ENCODE measurements at regions not wholly inside any gene's neighbourhood (a gene's known extent, or its start where the extent isn't known, plus 50 kb on each side); places are given as distances from the start of the nearest gene placed in this dataset.

- no peak for DNase-seq (ENCODE audit: low spot score in 2 of 2)
- Histone ChIP-seq H3K4me1 (no peaks in the 10 kb centered on the region), H3K36me3 (no peaks in the 10 kb centered on the region), H3K27ac (no peak overlapping the region), H3K9me3 (no peaks in the 10 kb centered on the region), H3K27me3 (no peaks in the 10 kb centered on the region), H3K4me3 (no peak overlapping the region)
- TF ChIP-seq EP300 (IDR thresholded peaks at IDR 0.05) (no peak), POLR2A (IDR thresholded peaks at IDR 0.05) (no peak)
- 58 to 80% methylated on average over 2 of the region's 2 CpGs for WGBS, 2 donors
Measured at GRCh38 chr4:28774344-28774743, 1913.7 kb downstream of the STIM2 start.

DNA sequence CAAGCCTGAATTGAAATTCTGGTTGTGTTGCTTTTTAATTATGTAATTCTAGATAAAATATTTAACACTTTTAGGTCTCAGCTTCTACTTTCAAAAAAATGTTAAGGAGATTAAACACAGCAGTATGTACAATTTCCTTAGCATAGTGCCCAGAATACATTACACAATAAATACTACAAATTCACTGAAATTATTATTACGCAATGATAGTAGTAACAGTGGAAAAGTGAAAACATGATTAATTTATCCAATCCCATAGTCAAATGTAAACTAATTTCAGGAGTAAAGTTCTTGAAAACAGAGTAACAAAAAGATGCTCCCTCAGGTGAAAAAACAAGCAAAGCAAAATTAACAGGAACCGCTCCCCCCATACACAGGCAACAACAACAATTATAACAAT is 1915.4 kb downstream of the STIM2 start:
- Histone ChIP-seq H3K4me1 (no peaks in the 10 kb centered on the region), H3K36me3 (no peaks in the 10 kb centered on the region), H3K27me3 (no peaks in the 10 kb centered on the region), H3K4me3 (no peak overlapping the region), H3K9me3 (no peaks in the 10 kb centered on the region), H3K27ac (no peak overlapping the region)
- TF ChIP-seq CTCF (IDR thresholded peaks at IDR 0.05) (no peak), EP300 (IDR thresholded peaks at IDR 0.05) (no peak), POLR2A (IDR thresholded peaks at IDR 0.05) (no peak)
- WGBS, 2 donors = 94 to 95% methylated on average over 2 of the region's 2 CpGs
- no peak for DNase-seq (ENCODE audit: low spot score in 2 of 2)

DNA sequence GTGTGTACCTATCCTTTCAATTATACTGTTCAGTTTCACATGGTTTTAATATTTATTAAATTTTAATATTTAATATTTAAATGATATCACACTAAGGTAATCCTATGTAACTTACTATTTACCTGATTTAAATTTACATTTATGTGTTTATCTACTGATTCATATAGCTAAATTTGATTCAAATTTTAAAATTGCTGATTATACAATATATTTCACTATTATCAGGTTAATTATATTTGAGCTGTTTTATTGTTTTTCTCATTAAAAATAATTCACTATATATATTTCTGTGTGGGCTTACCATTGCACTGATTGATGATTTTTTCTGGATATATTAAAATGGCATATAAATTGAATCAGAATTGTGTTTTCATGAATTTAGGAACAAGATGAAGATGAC is 1923.5 kb downstream of the STIM2 start:
- no peak for DNase-seq (ENCODE audit: low spot score in 2 of 2)
- Histone ChIP-seq H3K36me3 (no peaks in the 10 kb centered on the region), H3K27ac (no peak overlapping the region), H3K27me3 (no peaks in the 10 kb centered on the region), H3K9me3 (no peaks in the 10 kb centered on the region), H3K4me1 (no peaks in the 10 kb centered on the region), H3K4me3 (no peak overlapping the region)
- TF ChIP-seq EP300 (IDR thresholded peaks at IDR 0.05) (no peak), POLR2A (IDR thresholded peaks at IDR 0.05) (no peak), CTCF (IDR thresholded peaks at IDR 0.05) (no peak)

GRCh38 chr4:28787947-28788346 is 1927.3 kb downstream of the STIM2 start:
- Histone ChIP-seq H3K4me1 (no peaks in the 10 kb centered on the region), H3K4me3 (no peak overlapping the region), H3K27me3 (no peaks in the 10 kb centered on the region), H3K36me3 (no peaks in the 10 kb centered on the region), H3K9me3 (no peaks in the 10 kb centered on the region), H3K27ac (no peak overlapping the region)
- DNase-seq (ENCODE audit: low spot score in 2 of 2) = no peak
- TF ChIP-seq CTCF (IDR thresholded peaks at IDR 0.05) (no peak), EP300 (IDR thresholded peaks at IDR 0.05) (no peak)
- WGBS, 2 donors = 53 to 61% methylated on average over 2 of the region's 2 CpGs

DNA sequence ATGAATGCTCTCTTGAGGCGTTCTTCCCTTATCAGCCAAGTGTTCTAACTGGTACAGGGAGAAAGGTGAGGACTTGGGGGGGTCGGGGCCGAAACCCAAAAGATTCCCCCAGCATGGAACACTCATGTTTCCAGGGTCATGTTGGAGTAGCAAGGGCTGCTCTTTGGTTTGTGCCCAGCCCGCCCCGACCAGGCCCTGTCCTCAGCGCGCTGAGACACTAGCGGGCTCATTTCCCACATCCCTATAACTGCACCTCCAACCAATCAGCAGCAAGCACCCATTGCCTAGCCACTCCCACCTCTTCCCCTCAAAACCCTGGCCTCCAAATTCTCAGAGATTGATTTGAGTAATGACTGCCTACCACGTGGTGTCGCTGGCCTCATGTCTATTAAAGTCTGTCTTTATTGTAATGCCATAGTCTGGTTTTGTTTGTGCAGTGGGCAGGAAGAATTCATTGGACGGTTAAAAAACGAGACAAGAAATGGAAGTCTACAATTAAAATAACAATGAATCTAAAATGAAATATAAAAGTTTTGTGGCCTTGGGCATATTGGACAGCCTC is 1928.4 kb downstream of the STIM2 start:
- H3K9me3 ChIP-seq = no peaks in the 10 kb centered on the region
- WGBS, 2 donors = 83 to 87% methylated on average over 12 of the region's 12 CpGs
- DNase-seq (ENCODE audit: low spot score in 2 of 2) = no peak

More for the DNA sequence above, 1928.4 kb downstream of the STIM2 start:
- H3K27me3 ChIP-seq = no peaks in the 10 kb centered on the region
- H3K36me3 ChIP-seq = no peaks in the 10 kb centered on the region
- H3K4me1 ChIP-seq = no peaks in the 10 kb centered on the region
- TF ChIP-seq EP300 (IDR thresholded peaks at IDR 0.05) = no peak
- no peak for TF ChIP-seq POLR2A (IDR thresholded peaks at IDR 0.05)
- no peak for TF ChIP-seq CTCF (IDR thresholded peaks at IDR 0.05)
- H3K4me3 ChIP-seq = no peak overlapping the region
- H3K27ac ChIP-seq = no peak overlapping the region

All from tibial nerve (tissue), 4 donors.